ES-I3 (cell line): ENCODE measurements at regions not wholly inside any gene's neighbourhood (a gene's known extent, or its start where the extent isn't known, plus 50 kb on each side); places are given as distances from the start of the nearest gene placed in this dataset.
A peak's percentile ranks its signal among the peaks of the same experiment; 100 is the strongest.
"Not testable (repeated sequence)": the region's sequence is repeated elsewhere in the genome, so short reads cannot be mapped to it uniquely, and the experiment has no call there.

Source experiments
- H3K36me3 ChIP-seq: 2 replicates; pipeline ENCODE4 v1.6.1; 2013; ENCODE audit warnings: mild to moderate bottlenecking, low read length, control low read depth, moderate library complexity; ENCODE audit not compliant: insufficient read depth
- H3K4me1 ChIP-seq: 2 replicates; pipeline ENCODE4 v1.6.1; 2013; ENCODE audit warnings: mild to moderate bottlenecking, control low read depth, low read length; ENCODE audit not compliant: insufficient read depth
- H3K9ac ChIP-seq: 2 replicates; pipeline ENCODE4 v1.6.1; 2013; ENCODE audit warnings: low read depth, mild to moderate bottlenecking, low read length, moderate library complexity
- H3K9me3 ChIP-seq: 2 replicates; pipeline ENCODE4 v1.6.1; 2013; ENCODE audit warnings: mild to moderate bottlenecking, low read length, moderate library complexity; ENCODE audit not compliant: control insufficient read depth, insufficient read depth

GRCh38 chrX:52261125-52261462 is 76.4 kb downstream of the MAGED4 start:
- Histone ChIP-seq H3K9ac (peak overlapping the region; percentile 93), H3K4me1 (no peaks in the 10 kb centered on the region), H3K36me3 (no peaks in the 10 kb centered on the region), H3K9me3 (no peaks in the 10 kb centered on the region)

- Histone ChIP-seq H3K9ac (peak overlapping the region; percentile 93), H3K36me3 (no peaks in the 10 kb centered on the region), H3K4me1 (no peaks in the 10 kb centered on the region), H3K9me3 (no peaks in the 10 kb centered on the region)
Measured at GRCh38 chrX:52261463-52262194, 76.9 kb downstream of the MAGED4 start.

DNA sequence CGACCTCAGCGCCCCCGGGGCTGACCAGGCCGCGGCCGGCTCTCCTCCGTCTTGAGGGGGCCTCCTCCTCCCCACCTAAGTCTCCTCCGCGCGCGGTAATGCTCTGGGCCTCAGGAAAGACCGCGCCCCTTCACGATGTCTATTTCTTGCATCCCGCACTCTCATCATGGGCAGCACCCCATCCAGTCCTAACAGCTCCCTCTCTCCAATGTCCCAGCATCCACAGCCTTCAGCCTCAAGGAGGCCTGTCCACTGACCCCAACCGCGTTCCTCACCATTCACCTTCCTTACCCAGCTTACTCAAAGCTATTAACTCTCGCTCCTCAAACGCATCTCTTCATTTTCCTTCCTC is 77.5 kb downstream of the MAGED4 start:
- no peaks in the 10 kb centered on the region for H3K9me3 ChIP-seq
- no peaks in the 10 kb centered on the region for H3K4me1 ChIP-seq
- no peaks in the 10 kb centered on the region for H3K36me3 ChIP-seq
- peak overlapping the region; percentile 93 for H3K9ac ChIP-seq

- H3K9me3 ChIP-seq, result no peaks in the 10 kb centered on the region
Measured at GRCh38 chrX:52263417-52263816, 78.7 kb downstream of the MAGED4 start.

GRCh38 chrX:52265713-52266112 is 81.0 kb downstream of the MAGED4 start:
- no peaks in the 10 kb centered on the region for H3K9me3 ChIP-seq

More at GRCh38 chrX:52263417-52263816, 78.7 kb downstream of the MAGED4 start:
- Histone ChIP-seq H3K4me1 (no peaks in the 10 kb centered on the region), H3K36me3 (no peaks in the 10 kb centered on the region), H3K9ac (no peak overlapping the region)

GRCh38 chrX:52268502-52268901 is 83.8 kb downstream of the MAGED4 start:
- H3K9ac ChIP-seq, H3K36me3 ChIP-seq, H3K4me1 ChIP-seq, H3K9me3 ChIP-seq: not testable (repeated sequence)

More at GRCh38 chrX:52265713-52266112, 81.0 kb downstream of the MAGED4 start:
- no peak overlapping the region for H3K9ac ChIP-seq
- H3K36me3 ChIP-seq, result no peaks in the 10 kb centered on the region
- H3K4me1 ChIP-seq, result no peaks in the 10 kb centered on the region

- H3K9ac ChIP-seq, result no peak overlapping the region
- H3K9me3 ChIP-seq, result no peaks in the 10 kb centered on the region
- no peaks in the 10 kb centered on the region for H3K36me3 ChIP-seq
- H3K4me1 ChIP-seq, result no peaks in the 10 kb centered on the region
Measured at GRCh38 chrX:52270453-52271116, 85.9 kb downstream of the MAGED4 start.

DNA sequence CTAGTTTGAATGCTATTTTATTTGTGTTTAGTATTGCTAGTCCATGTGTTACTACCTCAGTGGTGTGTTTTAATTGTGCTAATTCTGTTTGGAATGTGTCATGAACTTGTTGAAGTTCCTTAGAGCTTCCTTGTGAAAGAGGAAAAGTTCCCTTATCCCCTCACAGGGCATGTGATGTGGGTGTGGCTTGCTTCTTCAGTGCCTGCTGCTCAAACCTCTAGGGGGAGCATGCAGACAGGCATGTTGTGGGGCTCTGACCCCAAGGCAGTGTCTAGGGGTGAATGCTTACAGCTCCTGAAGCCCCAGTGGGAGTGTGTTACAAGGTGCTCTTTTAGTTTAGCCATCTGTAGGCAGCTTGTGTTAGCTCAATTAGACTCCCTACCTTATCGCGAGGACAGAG is 86.5 kb downstream of the MAGED4 start:
- no peaks in the 10 kb centered on the region for H3K4me1 ChIP-seq
- H3K9ac ChIP-seq, result no peak overlapping the region
- H3K36me3 ChIP-seq, result no peaks in the 10 kb centered on the region
- no peaks in the 10 kb centered on the region for H3K9me3 ChIP-seq

DNA sequence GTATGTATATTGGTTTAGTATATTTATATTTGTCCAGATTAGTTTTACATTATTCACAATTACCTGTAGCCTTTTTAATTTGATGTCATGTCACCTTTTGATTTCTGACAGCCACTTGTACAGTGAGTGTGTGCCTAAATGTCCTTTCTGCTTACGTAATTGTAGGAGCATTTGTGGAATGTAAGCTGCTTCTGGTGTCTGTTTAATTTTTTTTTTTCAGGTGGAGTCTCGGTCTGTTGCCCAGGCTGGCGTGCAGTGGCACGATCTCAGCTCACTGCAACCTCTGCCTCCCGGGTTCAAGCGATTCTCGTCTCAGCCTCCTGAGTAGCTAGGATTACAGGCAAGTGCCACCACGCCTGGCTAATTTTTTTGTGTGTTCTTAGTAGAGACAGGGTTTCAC is 91.2 kb upstream of the XAGE2 start:
- no peak overlapping the region for H3K9ac ChIP-seq
- H3K36me3 ChIP-seq, result no peaks in the 10 kb centered on the region
- peaks cover 4% of the 10 kb centered on the region; the same call in 1 of the 2 replicates for H3K9me3 ChIP-seq
- H3K4me1 ChIP-seq, result peaks cover 6% of the 10 kb centered on the region; the same call in 1 of the 2 replicates

GRCh38 chrX:52280812-52281211 is 88.0 kb upstream of the XAGE2 start:
- Histone ChIP-seq H3K4me1 (peaks cover 7% of the 10 kb centered on the region; the same call in 1 of the 2 replicates), H3K9ac (no peak overlapping the region), H3K9me3 (peaks cover 4% of the 10 kb centered on the region; the same call in 1 of the 2 replicates), H3K36me3 (no peaks in the 10 kb centered on the region)

DNA sequence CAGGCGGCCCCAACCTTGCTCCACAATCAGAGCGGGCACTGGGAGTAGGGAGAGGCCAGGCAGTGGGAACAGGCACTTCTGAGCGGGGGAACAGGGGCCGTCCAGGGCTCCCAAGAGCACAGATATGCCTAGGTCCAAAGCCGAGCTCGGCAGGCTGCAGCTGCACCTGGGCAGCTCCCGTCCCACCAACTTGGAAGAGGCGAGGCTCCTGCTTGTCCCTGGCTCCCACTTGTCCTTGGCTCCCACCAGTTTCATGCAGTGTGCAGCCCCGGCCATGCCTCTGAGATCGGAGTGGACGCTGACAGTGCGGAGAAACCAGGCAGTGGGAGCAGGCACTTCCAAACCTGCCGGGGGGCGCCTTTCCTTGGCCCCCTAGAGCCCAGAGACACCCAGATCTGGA is 84.0 kb upstream of the XAGE2 start:
- H3K9me3 ChIP-seq, result peaks cover 4% of the 10 kb centered on the region

GRCh38 chrX:52298968-52299367 is 69.9 kb upstream of the XAGE2 start:
- H3K4me1 ChIP-seq, H3K9ac ChIP-seq, H3K36me3 ChIP-seq, H3K9me3 ChIP-seq: not testable (repeated sequence)

More for the DNA sequence above, 84.0 kb upstream of the XAGE2 start:
- Histone ChIP-seq H3K4me1 (peaks cover 7% of the 10 kb centered on the region; the same call in 1 of the 2 replicates), H3K36me3 (no peaks in the 10 kb centered on the region), H3K9ac (no peak overlapping the region)

DNA sequence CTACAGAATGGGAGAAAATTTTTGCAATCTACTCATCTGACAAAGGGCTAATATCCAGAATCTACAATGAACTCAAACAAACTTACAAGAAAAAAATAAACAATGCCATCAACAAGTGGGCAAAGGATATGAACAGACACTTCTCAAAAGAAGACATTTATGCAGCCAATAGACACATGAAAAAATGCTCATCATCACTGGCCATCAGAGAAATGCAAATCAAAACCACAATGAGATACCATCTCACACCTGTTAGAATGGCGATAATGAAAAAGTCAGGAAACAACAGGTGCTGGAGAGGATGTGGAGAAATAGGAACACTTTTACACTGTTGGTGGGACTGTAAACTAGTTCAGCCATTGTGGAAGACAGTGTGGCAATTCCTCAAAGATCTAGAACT is 60.3 kb upstream of the XAGE2 start:
- not testable (repeated sequence) for H3K4me1 ChIP-seq, H3K9me3 ChIP-seq, H3K9ac ChIP-seq, H3K36me3 ChIP-seq
